GM12878 (cell line): ENCODE measurements at regions not wholly inside any gene's neighbourhood (a gene's known extent, or its start where the extent isn't known, plus 50 kb on each side); places are given as distances from the start of the nearest gene placed in this dataset.

Experiments used
- BCL11A ChIP-seq: IDR thresholded peaks from 2 replicates; pipeline ENCODE4 v1.6.1; 2011; ENCODE audit warnings: low read depth, low read length
- CREB1 ChIP-seq: IDR thresholded peaks from 2 replicates; pipeline ENCODE4 v1.6.1; 2012; ENCODE audit warnings: low read depth, mild to moderate bottlenecking, inconsistent platforms
- CTCF ChIP-seq, 3 experiments: IDR thresholded peaks in 2 of 3; conservative IDR thresholded peaks in 1 of 3; 2 replicates each; pipeline ENCODE4 v1.5.1; 2011; ENCODE audit warnings: low read depth in 3 of 3, low read length in 3 of 3, mild to moderate bottlenecking in 3 of 3, control low read depth in 2 of 3, moderate library complexity in 2 of 3, inconsistent platforms in 1 of 3, mixed read lengths in 1 of 3; ENCODE audit not compliant: control insufficient read depth in 2 of 3, insufficient read depth in 1 of 3; ENCODE audit errors: extremely low read depth in 1 of 3
- KDM1A ChIP-seq: fragments of 200-600 bp; sonication (generic); IDR thresholded peaks from 2 replicates; pipeline ENCODE4 v1.6.1; 2016; ENCODE audit warnings: borderline replicate concordance
- MYC ChIP-seq: IDR thresholded peaks from 2 replicates; pipeline ENCODE4 v1.6.1; 2011; ENCODE audit warnings: mild to moderate bottlenecking, low read length, moderate library complexity, inconsistent platforms; ENCODE audit not compliant: insufficient read depth, insufficient replicate concordance, insufficient read length, severe bottlenecking
- NFXL1 ChIP-seq: fragments of 450-650 bp; IDR thresholded peaks from 2 replicates; pipeline ENCODE4 v1.6.1; 2017; ENCODE audit warnings: antibody characterized with exemption, mild to moderate bottlenecking, borderline replicate concordance
- POLR2AphosphoS5 ChIP-seq: IDR thresholded peaks from 2 replicates; pipeline ENCODE4 v1.6.1; 2011; ENCODE audit warnings: mild to moderate bottlenecking, low read length, inconsistent platforms
- REST ChIP-seq: IDR thresholded peaks from 2 replicates; pipeline ENCODE4 v1.6.1; 2012; ENCODE audit warnings: mild to moderate bottlenecking, low read depth, low read length
- SMC3 ChIP-seq: IDR thresholded peaks from 2 replicates; pipeline ENCODE4 v1.6.1; 2011; ENCODE audit warnings: low read length, improper control_type of control experiment, borderline replicate concordance
- SP1 ChIP-seq: IDR thresholded peaks from one replicate; pipeline ENCODE4 v1.6.1; 2011; ENCODE audit warnings: low read depth, low read length
- ZBED1 ChIP-seq: IDR thresholded peaks from 2 replicates; pipeline ENCODE4 v1.6.1; 2016; ENCODE audit warnings: borderline replicate concordance
- ZSCAN29 ChIP-seq: fragments of 450-650 bp; IDR thresholded peaks from 2 replicates; pipeline ENCODE4 v1.6.1; 2017; ENCODE audit warnings: mild to moderate bottlenecking, moderate library complexity

GRCh38 chr5:129173771-129174170 is 79.2 kb downstream of the ISOC1 start:
- no peak for TF ChIP-seq ZSCAN29
- no peak for TF ChIP-seq POLR2AphosphoS5
- TF ChIP-seq CREB1, result no peak
- no peak for TF ChIP-seq REST
- no peak for TF ChIP-seq SP1
- no peak for TF ChIP-seq NFXL1
- no peak for TF ChIP-seq SMC3
- no peak for TF ChIP-seq KDM1A
- no peak for TF ChIP-seq CTCF (IDR thresholded peaks at IDR 0.05 in 2 of 3, conservative IDR thresholded peaks at IDR 0.05 in 1 of 3; ENCODE audit: control insufficient read depth in 2 of 3, extremely low read depth in 1 of 3, insufficient read depth in 1 of 3, low read depth in 3 of 3, low read length in 3 of 3)
- TF ChIP-seq ZBED1, result no peak
- no peak for TF ChIP-seq MYC
- no peak for TF ChIP-seq BCL11A
